ENCODE measurements at regions not wholly inside any gene's neighbourhood (a gene's known extent, or its start where the extent isn't known, plus 50 kb on each side); places are given as distances from the start of the nearest gene placed in this dataset.

GRCh38 chr2:239903803-239904202 lies 121.3 kb downstream of the NDUFA10 start:
- Histone ChIP-seq H3K4me3 (replicated peaks in 1 of 4; ENCODE audit: control extremely low read depth in 1 of 4, insufficient read depth in 1 of 4, low read depth in 3 of 4, low read length in 4 of 4) (no peak overlapping the region), H3K9ac (ENCODE audit: insufficient read depth, low read length) (no peak overlapping the region), H2AFZ (ENCODE audit: low read length) (no peak overlapping the region), H3K27me3 (ENCODE audit: control insufficient read depth, insufficient read depth, low read length) (no peaks in the 10 kb centered on the region), H4K20me1 (ENCODE audit: control insufficient read depth, extremely low read depth, insufficient read depth, low read length) (no peaks in the 10 kb centered on the region), H3K9me3 (ENCODE audit: control insufficient read depth, insufficient read depth, low read depth, low read length) (no peaks in the 10 kb centered on the region), H3K27ac (ENCODE audit: insufficient read depth, low read length) (no peak overlapping the region), H3K36me3 (ENCODE audit: control insufficient read depth, insufficient read depth, low read length) (no peaks in the 10 kb centered on the region), H3K79me2 (ENCODE audit: control insufficient read depth, insufficient read depth, low read length) (no peaks in the 10 kb centered on the region), H3K4me1 (ENCODE audit: control insufficient read depth, extremely low read depth, insufficient read depth, low read length) (no peaks in the 10 kb centered on the region), H3K4me2 (ENCODE audit: extremely low read depth, insufficient read depth, low read length) (no peak overlapping the region)
- no peak for DNase-seq (ENCODE audit: low read depth in 2 of 2)
- no peak for TF ChIP-seq CTCF (conservative IDR thresholded peaks at IDR 0.05 in 1 of 2, IDR thresholded peaks at IDR 0.05 in 1 of 2; ENCODE audit: low read depth in 1 of 2, low read length in 2 of 2)
- no peak for TF ChIP-seq EZH2 (IDR thresholded peaks at IDR 0.05; ENCODE audit: low read length, missing control alignments)

GRCh38 chr2:239903210-239903609 lies 121.9 kb downstream of the NDUFA10 start:
- DNase-seq (ENCODE audit: low read depth in 2 of 2) = no peak
- Histone ChIP-seq H3K9me3 (ENCODE audit: control insufficient read depth, insufficient read depth, low read depth, low read length) (no peaks in the 10 kb centered on the region), H3K27ac (ENCODE audit: insufficient read depth, low read length) (no peak overlapping the region), H3K4me1 (ENCODE audit: control insufficient read depth, extremely low read depth, insufficient read depth, low read length) (no peaks in the 10 kb centered on the region), H4K20me1 (ENCODE audit: control insufficient read depth, extremely low read depth, insufficient read depth, low read length) (no peaks in the 10 kb centered on the region), H3K27me3 (ENCODE audit: control insufficient read depth, insufficient read depth, low read length) (no peaks in the 10 kb centered on the region), H3K4me2 (ENCODE audit: extremely low read depth, insufficient read depth, low read length) (no peak overlapping the region), H3K79me2 (ENCODE audit: control insufficient read depth, insufficient read depth, low read length) (no peaks in the 10 kb centered on the region), H3K9ac (ENCODE audit: insufficient read depth, low read length) (no peak overlapping the region), H3K4me3 (replicated peaks in 1 of 4; ENCODE audit: control extremely low read depth in 1 of 4, insufficient read depth in 1 of 4, low read depth in 3 of 4, low read length in 4 of 4) (no peak overlapping the region), H3K36me3 (ENCODE audit: control insufficient read depth, insufficient read depth, low read length) (no peaks in the 10 kb centered on the region), H2AFZ (ENCODE audit: low read length) (no peak overlapping the region)
- TF ChIP-seq CTCF (conservative IDR thresholded peaks at IDR 0.05 in 1 of 2, IDR thresholded peaks at IDR 0.05 in 1 of 2; ENCODE audit: low read depth in 1 of 2, low read length in 2 of 2) (no peak), EZH2 (IDR thresholded peaks at IDR 0.05; ENCODE audit: low read length, missing control alignments) (no peak)

GRCh38 chr2:239902749-239903201 lies 122.4 kb downstream of the NDUFA10 start:
- TF ChIP-seq CTCF (conservative IDR thresholded peaks at IDR 0.05 in 1 of 2, IDR thresholded peaks at IDR 0.05 in 1 of 2; ENCODE audit: low read depth in 1 of 2, low read length in 2 of 2) = no peak
- no peak for TF ChIP-seq EZH2 (IDR thresholded peaks at IDR 0.05; ENCODE audit: low read length, missing control alignments)
- Histone ChIP-seq H3K9me3 (ENCODE audit: control insufficient read depth, insufficient read depth, low read depth, low read length) (no peaks in the 10 kb centered on the region), H3K27ac (ENCODE audit: insufficient read depth, low read length) (no peak overlapping the region), H2AFZ (ENCODE audit: low read length) (no peak overlapping the region), H4K20me1 (ENCODE audit: control insufficient read depth, extremely low read depth, insufficient read depth, low read length) (no peaks in the 10 kb centered on the region), H3K27me3 (ENCODE audit: control insufficient read depth, insufficient read depth, low read length) (no peaks in the 10 kb centered on the region), H3K9ac (ENCODE audit: insufficient read depth, low read length) (no peak overlapping the region), H3K79me2 (ENCODE audit: control insufficient read depth, insufficient read depth, low read length) (no peaks in the 10 kb centered on the region), H3K4me1 (ENCODE audit: control insufficient read depth, extremely low read depth, insufficient read depth, low read length) (no peaks in the 10 kb centered on the region), H3K4me2 (ENCODE audit: extremely low read depth, insufficient read depth, low read length) (no peak overlapping the region), H3K36me3 (ENCODE audit: control insufficient read depth, insufficient read depth, low read length) (no peaks in the 10 kb centered on the region), H3K4me3 (replicated peaks in 1 of 4; ENCODE audit: control extremely low read depth in 1 of 4, insufficient read depth in 1 of 4, low read depth in 3 of 4, low read length in 4 of 4) (no peak overlapping the region)
- DNase-seq (ENCODE audit: low read depth in 2 of 2) = no peak
